ENCODE measurements at regions not wholly inside any gene's neighbourhood (a gene's known extent, or its start where the extent isn't known, plus 50 kb on each side); places are given as distances from the start of the nearest gene placed in this dataset.

GRCh38 chr1:196078691-196079090, 529.5 kb downstream of the KCNT2 start:
- TF ChIP-seq CTCF (IDR thresholded peaks at IDR 0.05; ENCODE audit: insufficient read depth, low read length), result no peak
- no peak for TF ChIP-seq POLR2AphosphoS5 (IDR thresholded peaks at IDR 0.05; ENCODE audit: low read depth)
- TF ChIP-seq REST (IDR thresholded peaks at IDR 0.05; ENCODE audit: insufficient replicate concordance, low read depth), result no peak

Measured in HL-60 (cell line).